ENCODE measurements at regions not wholly inside any gene's neighbourhood (a gene's known extent, or its start where the extent isn't known, plus 50 kb on each side); places are given as distances from the start of the nearest gene placed in this dataset.

DNA sequence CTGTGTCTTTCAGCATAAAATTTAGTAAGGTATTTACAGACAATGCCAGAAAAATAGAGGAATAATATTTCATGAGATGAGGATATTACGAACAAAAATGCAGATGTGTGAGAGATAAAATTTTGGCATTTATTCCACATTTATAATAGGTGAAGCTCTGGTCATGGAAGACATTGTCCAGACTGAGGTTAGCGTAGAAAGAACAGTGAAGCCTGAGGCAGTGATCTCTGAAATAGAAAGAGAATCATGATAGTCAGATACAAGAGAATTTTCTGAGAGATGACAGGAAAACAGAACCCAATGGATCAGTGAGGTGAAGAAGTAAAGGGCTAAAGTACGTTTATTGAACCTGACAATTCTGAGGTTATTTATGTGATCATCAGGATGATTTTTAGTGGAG, 1155.9 kb upstream of the GJE1 start:
- ChIA-PET CTCF (no interaction called here), POLR2A (no interaction called here)
- TF ChIP-seq CTCF (IDR thresholded peaks at IDR 0.05; ENCODE audit: control extremely low read depth, extremely low read depth, low read depth, missing control alignments), result no peak
- no peak for DNase-seq (ENCODE audit: extremely low spot score)

GRCh38 chr6:140970485-140970884, 1162.2 kb upstream of the GJE1 start:
- POLR2A ChIA-PET, result no interaction called here
- TF ChIP-seq CTCF (IDR thresholded peaks at IDR 0.05; ENCODE audit: control extremely low read depth, extremely low read depth, low read depth, missing control alignments), result no peak

GRCh38 chr6:140968062-140968461, 1164.7 kb upstream of the GJE1 start:
- CTCF ChIA-PET, result no interaction called here
- POLR2A ChIA-PET, result no interaction called here
- no peak for TF ChIP-seq CTCF (IDR thresholded peaks at IDR 0.05; ENCODE audit: control extremely low read depth, extremely low read depth, low read depth, missing control alignments)
- no peak for DNase-seq (ENCODE audit: extremely low spot score)

More at GRCh38 chr6:140970485-140970884, 1162.2 kb upstream of the GJE1 start:
- CTCF ChIA-PET, result no interaction called here
- no peak for DNase-seq (ENCODE audit: extremely low spot score)

DNA sequence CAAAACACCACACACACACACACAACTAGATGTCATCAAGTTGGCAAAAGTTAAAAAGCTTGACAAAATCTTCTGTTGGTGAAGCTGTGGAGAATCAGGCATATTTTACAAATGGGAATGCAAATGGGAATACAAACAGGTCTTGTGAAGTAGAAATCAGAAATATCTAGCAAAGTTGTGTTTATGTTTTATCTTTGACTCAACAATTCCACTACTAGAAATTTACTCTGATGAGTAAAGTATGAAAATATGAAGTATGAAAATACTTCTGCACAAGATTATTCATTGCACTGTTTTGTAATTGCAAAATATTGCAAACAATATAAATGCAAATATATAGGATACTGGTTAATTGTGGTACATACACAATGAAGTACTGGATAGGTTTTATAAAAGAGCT, 1166.0 kb upstream of the GJE1 start:
- DNase-seq (ENCODE audit: extremely low spot score), result no peak
- no peak for TF ChIP-seq CTCF (IDR thresholded peaks at IDR 0.05; ENCODE audit: control extremely low read depth, extremely low read depth, low read depth, missing control alignments)
- CTCF ChIA-PET, result interaction anchor here (0.9 kb wide), 1 partner anchor 14 kb away, joined by 3 read pairs; no protein-coding TSS in a partner anchor
- POLR2A ChIA-PET, result no interaction called here

GRCh38 chr6:140960566-140960965, 1172.2 kb upstream of the GJE1 start:
- no peak for DNase-seq (ENCODE audit: extremely low spot score)
- CTCF ChIA-PET, result no interaction called here
- POLR2A ChIA-PET, result no interaction called here
- no peak for TF ChIP-seq CTCF (IDR thresholded peaks at IDR 0.05; ENCODE audit: control extremely low read depth, extremely low read depth, low read depth, missing control alignments)

- DNase-seq (ENCODE audit: extremely low spot score), result no peak
- ChIA-PET CTCF (interaction anchor here (1.3 kb wide), 1 partner anchor 14 kb away, joined by 3 read pairs; no protein-coding TSS in a partner anchor), POLR2A (no interaction called here)
- TF ChIP-seq CTCF (IDR thresholded peaks at IDR 0.05; ENCODE audit: control extremely low read depth, extremely low read depth, low read depth, missing control alignments), result no peak
These were observed 1175.3 kb upstream of the GJE1 start for GRCh38 chr6:140957386-140957785.
